ENCODE measurements at regions not wholly inside any gene's neighbourhood (a gene's known extent, or its start where the extent isn't known, plus 50 kb on each side); places are given as distances from the start of the nearest gene placed in this dataset.

DNA sequence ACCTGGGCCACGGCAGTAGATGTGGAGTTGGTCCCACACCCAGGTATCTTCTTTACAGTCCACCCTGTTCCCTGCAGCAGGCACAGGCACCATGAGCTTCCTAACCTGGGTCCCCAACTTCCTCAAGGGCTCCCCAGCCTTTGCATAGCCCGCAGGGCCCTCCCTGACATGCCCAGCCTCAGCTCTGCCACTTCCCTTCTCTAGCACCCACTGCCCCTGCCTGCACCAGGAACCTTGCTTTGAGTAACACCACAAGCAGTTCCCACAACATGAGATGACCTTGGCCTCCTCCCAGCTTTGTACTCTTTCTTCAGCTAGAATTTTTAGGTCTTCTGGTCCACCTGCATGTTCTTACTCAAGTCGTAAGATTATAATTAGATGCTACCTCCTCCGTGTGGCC, 92.2 kb upstream of the ZPBP start:
- in situ Hi-C loops (cut with HindIII; ENCODE audit: low pct_unique_long_range_greater_than_20kb, low sequenced_read_pairs): no loop called here
- DNase-seq (ENCODE audit: low read depth): no peak

DNA sequence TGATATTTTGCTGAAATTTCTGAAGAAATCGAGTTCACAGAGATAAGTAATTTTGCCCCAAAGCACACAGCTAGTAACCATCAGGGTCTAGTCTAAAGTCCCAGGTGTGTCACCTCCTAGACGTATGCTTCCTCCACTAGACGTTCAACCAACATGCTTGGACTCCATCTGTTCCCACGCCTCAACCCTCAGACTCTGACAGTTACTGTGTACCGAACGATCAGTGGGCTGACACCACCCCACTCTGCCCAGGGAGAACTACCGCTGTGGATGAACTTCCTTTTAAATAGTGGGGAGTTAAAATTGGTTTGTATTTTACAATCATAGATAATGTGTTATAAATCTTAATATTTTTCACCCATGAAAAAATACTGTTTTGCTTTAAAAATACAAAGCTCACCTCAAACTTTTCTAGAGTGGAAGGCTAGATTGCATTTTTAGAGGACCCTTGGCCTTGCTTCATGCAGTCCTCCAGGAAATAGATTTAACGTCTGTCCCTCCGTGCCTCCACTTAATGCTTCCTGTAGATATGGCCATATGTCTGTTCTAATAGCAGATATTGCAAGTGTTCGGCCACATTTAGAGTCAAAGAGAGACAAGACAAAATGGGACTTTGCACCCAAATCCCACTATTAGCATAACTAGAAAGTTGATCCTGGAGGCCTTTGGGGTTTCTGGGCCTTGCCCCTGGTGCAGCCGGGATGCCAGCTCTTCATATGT, 91.4 kb upstream of the ZPBP start:
- DNase-seq (ENCODE audit: low read depth): no peak
- in situ Hi-C loops (cut with HindIII; ENCODE audit: low pct_unique_long_range_greater_than_20kb, low sequenced_read_pairs): no loop called here

GRCh38 chr7:50182759-50183158, 89.7 kb upstream of the ZPBP start:
- DNase-seq (ENCODE audit: low read depth): no peak
- in situ Hi-C loops (cut with HindIII; ENCODE audit: low pct_unique_long_range_greater_than_20kb, low sequenced_read_pairs): no loop called here

DNA sequence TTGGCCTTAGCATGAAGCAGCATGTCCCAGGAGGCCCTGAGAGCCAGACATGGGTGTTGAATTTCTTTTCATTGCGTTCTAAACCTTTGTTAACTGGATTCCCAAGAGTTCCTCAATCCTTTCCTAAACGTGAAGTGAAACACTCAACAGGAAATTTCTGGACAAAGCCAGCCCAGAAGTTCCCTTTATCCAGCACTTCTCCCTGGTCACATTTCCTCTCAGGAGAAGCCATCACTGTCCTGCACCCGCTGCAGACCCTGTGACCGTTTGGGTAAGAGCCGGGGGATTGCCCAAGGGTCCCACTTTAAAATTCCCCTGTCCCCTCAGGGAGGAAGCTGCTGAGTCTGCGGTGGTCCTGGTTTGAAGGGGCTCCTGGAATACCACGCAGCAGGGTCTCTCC, 88.0 kb upstream of the ZPBP start:
- in situ Hi-C loops (cut with HindIII; ENCODE audit: low pct_unique_long_range_greater_than_20kb, low sequenced_read_pairs): no loop called here
- no peak for DNase-seq (ENCODE audit: low read depth)

DNA sequence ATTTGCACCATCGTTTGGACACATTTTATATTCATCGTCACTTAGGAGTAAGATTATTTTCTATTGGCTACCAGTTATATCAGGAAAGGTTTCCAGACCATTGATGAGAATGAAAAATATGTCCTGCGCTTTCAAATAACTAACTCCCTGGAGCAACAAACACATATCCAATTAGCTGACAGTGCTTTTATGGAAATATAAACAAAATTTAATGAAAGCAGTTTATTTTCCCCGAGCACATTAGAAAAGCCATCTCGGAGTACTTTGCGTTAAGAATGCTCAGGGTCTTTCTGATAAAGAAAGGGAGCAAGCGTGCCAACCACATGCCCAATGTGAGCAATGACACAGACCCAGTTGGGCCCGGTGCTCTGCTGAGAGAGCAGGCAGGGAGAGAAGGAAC, 85.1 kb upstream of the ZPBP start:
- in situ Hi-C loops (cut with HindIII; ENCODE audit: low pct_unique_long_range_greater_than_20kb, low sequenced_read_pairs): no loop called here
- no peak for DNase-seq (ENCODE audit: low read depth)

DNA sequence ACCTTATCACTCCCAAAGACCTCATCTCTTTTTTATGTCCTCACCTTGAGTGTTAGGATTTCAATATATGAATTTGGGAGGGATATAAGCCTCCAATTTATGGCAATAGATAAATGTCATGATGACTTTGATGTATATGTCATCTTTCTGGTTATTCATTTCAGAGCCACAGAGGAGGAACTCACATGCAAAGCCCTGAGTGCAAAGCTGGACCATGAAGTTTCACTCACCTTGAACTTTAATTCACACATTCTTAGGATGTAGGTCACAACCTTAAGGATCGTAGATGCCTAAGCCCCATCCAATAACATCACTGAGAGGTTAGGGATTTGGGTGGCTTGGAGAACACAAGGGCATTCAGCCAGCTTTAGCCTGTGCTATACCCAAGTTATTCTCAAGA, 81.9 kb upstream of the ZPBP start:
- in situ Hi-C loops (cut with HindIII; ENCODE audit: low pct_unique_long_range_greater_than_20kb, low sequenced_read_pairs): no loop called here
- no peak for DNase-seq (ENCODE audit: low read depth)

GRCh38 chr7:50166997-50167965, 74.2 kb upstream of the ZPBP start:
- DNase-seq (ENCODE audit: low read depth): no peak
- in situ Hi-C loops (cut with HindIII; ENCODE audit: low pct_unique_long_range_greater_than_20kb, low sequenced_read_pairs): no loop called here

DNA sequence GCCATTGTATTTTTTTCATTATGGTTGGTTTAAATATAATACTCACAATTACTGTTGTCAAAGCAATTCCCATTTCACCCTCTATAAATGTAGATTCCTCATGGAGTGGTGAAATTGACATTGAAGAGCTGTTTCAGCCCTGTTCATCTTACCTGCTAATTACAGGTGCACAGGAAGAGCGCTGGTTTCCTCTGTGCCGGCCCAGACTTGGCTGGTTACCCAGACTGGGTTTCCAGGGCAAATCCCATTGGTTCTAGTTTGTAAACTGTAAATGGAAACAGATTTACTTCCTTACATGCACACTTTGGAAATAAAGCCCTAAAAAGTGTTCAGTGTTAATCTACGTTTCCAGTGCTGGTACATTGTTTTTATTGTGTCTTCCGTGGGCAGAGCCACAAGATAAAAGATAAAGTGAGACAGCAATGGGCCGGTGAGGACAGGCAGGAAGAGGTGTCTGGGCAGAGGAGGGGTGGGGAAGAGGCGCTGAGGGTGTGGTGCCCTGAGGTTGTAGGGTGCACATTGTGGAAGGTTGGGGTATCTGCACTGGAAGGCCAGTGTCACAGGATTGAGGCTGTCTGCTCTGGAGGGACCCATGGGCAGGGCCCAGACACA, 71.6 kb upstream of the ZPBP start:
- in situ Hi-C loops (cut with HindIII; ENCODE audit: low pct_unique_long_range_greater_than_20kb, low sequenced_read_pairs): no loop called here
- no peak for DNase-seq (ENCODE audit: low read depth)

DNA sequence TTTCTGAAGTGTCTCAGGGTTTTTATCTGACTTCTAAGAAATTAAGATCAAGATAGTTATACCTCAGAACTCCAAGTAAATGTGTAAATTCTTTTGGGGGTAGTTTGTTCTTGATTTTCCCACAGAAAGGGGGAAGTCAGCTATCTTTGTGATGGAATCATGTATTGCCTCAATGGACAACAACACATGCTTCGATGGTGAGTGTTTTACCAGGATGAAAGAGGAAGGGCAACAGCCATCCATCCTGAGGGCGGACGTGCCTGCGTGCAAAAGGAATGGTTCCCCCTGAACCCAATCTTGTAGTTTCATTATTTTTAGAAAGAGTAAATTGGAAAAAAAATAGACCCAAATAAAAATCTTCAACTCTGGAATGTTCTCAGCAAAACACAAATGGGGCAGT, 67.2 kb upstream of the ZPBP start:
- no peak for DNase-seq (ENCODE audit: low read depth)
- in situ Hi-C loops (cut with HindIII; ENCODE audit: low pct_unique_long_range_greater_than_20kb, low sequenced_read_pairs): no loop called here

- DNase-seq (ENCODE audit: low read depth): no peak
- in situ Hi-C loops (cut with HindIII; ENCODE audit: low pct_unique_long_range_greater_than_20kb, low sequenced_read_pairs): no loop called here
Measured at GRCh38 chr7:50159154-50159553, 66.1 kb upstream of the ZPBP start.

- in situ Hi-C loops (cut with HindIII; ENCODE audit: low pct_unique_long_range_greater_than_20kb, low sequenced_read_pairs): no loop called here
- no peak for DNase-seq (ENCODE audit: low read depth)
Measured at GRCh38 chr7:50156706-50157105, 63.7 kb upstream of the ZPBP start.

DNA sequence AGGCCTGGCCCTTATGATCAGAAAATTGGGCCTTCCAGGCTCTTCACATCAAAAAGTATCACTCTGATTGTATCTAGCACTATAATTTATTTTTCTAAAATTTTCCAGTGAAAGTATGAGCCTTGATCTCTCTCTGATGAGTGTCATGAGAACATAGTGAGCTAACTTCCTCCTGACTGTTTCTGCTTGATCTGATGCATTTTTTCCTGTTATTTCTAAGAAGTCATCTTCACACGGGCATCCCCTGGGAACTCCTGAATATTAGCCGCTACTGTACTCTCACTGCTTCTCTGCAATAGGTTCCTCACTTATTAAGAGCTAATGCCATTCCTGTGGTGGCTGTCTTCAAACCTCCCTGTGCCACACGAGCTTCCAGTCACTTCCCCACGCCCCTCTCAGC, 63.1 kb upstream of the ZPBP start:
- DNase-seq (ENCODE audit: low read depth): no peak
- in situ Hi-C loops (cut with HindIII; ENCODE audit: low pct_unique_long_range_greater_than_20kb, low sequenced_read_pairs): no loop called here

DNA sequence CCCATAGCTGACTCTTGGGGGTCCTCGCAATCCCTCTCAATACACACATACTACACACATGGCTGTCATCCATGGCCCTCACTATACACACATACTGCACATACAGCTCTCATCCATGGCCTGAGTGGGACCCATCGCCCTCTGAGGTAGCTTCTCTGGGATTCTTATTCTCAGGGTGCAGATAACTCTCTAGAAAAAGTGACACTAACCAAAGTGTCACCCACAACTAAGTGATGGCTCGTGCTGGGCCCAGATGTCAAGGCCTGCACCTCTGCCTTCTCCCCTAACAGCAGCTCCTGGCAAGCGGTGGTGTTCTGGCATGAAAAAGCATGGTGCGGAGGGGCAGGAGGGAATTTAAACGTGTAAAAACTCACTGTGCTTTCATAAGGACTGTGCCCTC, 62.7 kb upstream of the ZPBP start:
- in situ Hi-C loops (cut with HindIII; ENCODE audit: low pct_unique_long_range_greater_than_20kb, low sequenced_read_pairs): no loop called here
- DNase-seq (ENCODE audit: low read depth): no peak

DNA sequence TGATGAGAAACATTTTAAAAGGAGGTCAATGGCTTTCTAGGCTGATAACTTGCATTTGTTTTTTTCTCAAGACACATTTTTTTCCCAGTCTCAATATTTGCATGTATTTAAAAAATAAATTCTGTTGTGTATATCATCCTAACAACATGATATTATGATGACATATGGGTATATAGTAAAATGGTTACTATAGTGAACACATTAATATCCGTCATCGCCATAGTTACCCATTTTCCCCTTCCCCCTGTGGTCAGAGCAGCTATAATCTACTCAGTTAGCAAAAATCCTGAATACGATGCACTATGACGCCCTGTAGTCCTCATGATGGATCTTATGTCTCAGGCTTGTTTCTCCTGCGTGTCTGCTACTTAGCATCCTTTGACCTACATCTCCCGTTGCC, 60.9 kb upstream of the ZPBP start:
- DNase-seq (ENCODE audit: low read depth): no peak
- in situ Hi-C loops (cut with HindIII; ENCODE audit: low pct_unique_long_range_greater_than_20kb, low sequenced_read_pairs): no loop called here

GRCh38 chr7:50153148-50153547, 60.1 kb upstream of the ZPBP start:
- no peak for DNase-seq (ENCODE audit: low read depth)
- in situ Hi-C loops (cut with HindIII; ENCODE audit: low pct_unique_long_range_greater_than_20kb, low sequenced_read_pairs): no loop called here

- in situ Hi-C loops (cut with HindIII; ENCODE audit: low pct_unique_long_range_greater_than_20kb, low sequenced_read_pairs): no loop called here
- no peak for DNase-seq (ENCODE audit: low read depth)
Measured at GRCh38 chr7:50152486-50152885, 59.4 kb upstream of the ZPBP start.

- in situ Hi-C loops (cut with HindIII; ENCODE audit: low pct_unique_long_range_greater_than_20kb, low sequenced_read_pairs): no loop called here
Measured at GRCh38 chr7:50151661-50152060, 58.6 kb upstream of the ZPBP start.

DNA sequence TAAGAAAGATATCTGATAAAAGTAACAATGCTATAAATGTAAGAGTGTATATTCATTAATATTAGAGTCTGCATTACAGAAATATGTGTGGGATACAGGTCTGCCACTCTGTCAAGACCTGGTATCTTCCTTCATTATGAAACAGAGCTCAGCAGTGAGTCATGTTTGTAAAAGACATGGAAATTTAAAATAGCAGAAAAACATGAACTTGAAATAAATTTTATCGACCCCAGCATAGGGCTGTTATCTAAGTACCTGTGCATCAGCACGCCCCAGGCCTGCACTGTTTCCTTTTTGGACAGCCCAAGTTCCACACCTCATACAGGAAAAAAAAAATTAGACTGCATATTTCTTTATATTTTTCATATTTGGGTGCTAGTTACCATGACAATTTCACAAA, 58.0 kb upstream of the ZPBP start:
- in situ Hi-C loops (cut with HindIII; ENCODE audit: low pct_unique_long_range_greater_than_20kb, low sequenced_read_pairs): no loop called here
- DNase-seq (ENCODE audit: low read depth): no peak

More at GRCh38 chr7:50151661-50152060, 58.6 kb upstream of the ZPBP start:
- no peak for DNase-seq (ENCODE audit: low read depth)

DNA sequence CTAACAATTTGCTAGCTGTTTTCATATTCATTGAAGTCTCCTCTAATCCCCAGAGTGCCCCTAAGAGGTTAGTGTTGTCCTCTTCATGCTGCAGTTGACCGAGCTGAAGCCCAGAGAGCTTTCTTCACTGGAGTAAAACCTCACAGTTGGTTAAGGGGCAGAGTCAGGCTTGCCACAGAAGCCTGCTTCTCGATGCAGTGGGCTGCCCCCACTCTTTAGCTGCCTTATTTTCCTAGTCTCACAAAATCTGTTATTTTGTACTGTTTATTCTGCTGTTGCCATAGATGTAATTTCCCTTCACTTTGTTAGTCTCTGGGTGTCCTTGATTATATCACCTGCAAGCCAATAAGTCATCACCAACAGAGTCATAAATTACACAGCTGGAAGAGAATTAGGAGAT, 56.3 kb upstream of the ZPBP start:
- no peak for DNase-seq (ENCODE audit: low read depth)
- in situ Hi-C loops (cut with HindIII; ENCODE audit: low pct_unique_long_range_greater_than_20kb, low sequenced_read_pairs): no loop called here

All from Caki2 (cell line).